GM12878 (cell line): ENCODE measurements at regions not wholly inside any gene's neighbourhood (a gene's known extent, or its start where the extent isn't known, plus 50 kb on each side); places are given as distances from the start of the nearest gene placed in this dataset.

Experiments used
- ATAC-seq: fragments of 200-7000 bp; cut with Tn5 transposase; 3 replicates; pipeline ENCODE4 v1.9.1; 2020; ENCODE audit warnings: mild to moderate bottlenecking, moderate library complexity
- BruUV-seq: library from RNA; stranded (reverse); fragments of 400-500 nt; replicated peaks from 2 replicates; lab custom pipeline; 2021; lab: Mats Ljungman, UMichigan
- CTCF ChIA-PET: fragments of 300-600 bp; sonication (Branson Sonifier 250); formaldehyde crosslinking; extraction: SDS; loops from one replicate; lab custom pipeline; 2021; ENCODE audit warnings: inconsistent platforms; lab: Yijun Ruan, JAX
- POLR2A ChIA-PET: fragments of 350-600 bp; formaldehyde crosslinking; extraction: SDS; loops from one replicate; lab custom pipeline; 2021; ENCODE audit warnings: inconsistent platforms; lab: Charles Lee
- RAD21 ChIA-PET: fragments of 300-600 bp; sonication (Branson Sonifier 250); formaldehyde crosslinking; loops from one replicate; lab custom pipeline; 2023; ENCODE audit warnings: antibody characterized with exemption; ENCODE audit not compliant: unreplicated experiment; lab: Charles Lee
- SMC1A ChIA-PET: fragments of 300-600 bp; sonication (Branson Sonifier 250); formaldehyde crosslinking; loops from one replicate; lab custom pipeline; 2023; ENCODE audit not compliant: unreplicated experiment, uncharacterized antibody; lab: Charles Lee
- DNase-seq: peaks from one replicate; pipeline ENCODE4 v3.0.0-alpha.2; 2011; ENCODE audit warnings: low read depth, low spot score
- FAIRE-seq: peaks from 3 replicates; lab custom pipeline; 2011; peaks lifted over from hg19 to GRCh38; lab: Jason Lieb, UNC
- H2AFZ ChIP-seq: 2 replicates; pipeline ENCODE4 v1.6.0; 2011; ENCODE audit warnings: low read depth, low read length, control low read depth; ENCODE audit not compliant: control insufficient read depth
- H3K27ac ChIP-seq: 2 replicates; pipeline ENCODE4 v1.5.1; 2011; ENCODE audit warnings: control low read depth; ENCODE audit not compliant: control insufficient read depth, insufficient read depth
- H3K27me3 ChIP-seq, 2 experiments: replicated peaks in 1 of 2; 2 replicates each; pipeline versions ENCODE4 v1.6.0 to v1.6.1; 2011; ENCODE audit warnings: low read length in 1 of 2; ENCODE audit not compliant: control insufficient read depth in 2 of 2, insufficient read depth in 2 of 2
- H3K36me3 ChIP-seq, 2 experiments: 2 replicates each; pipeline ENCODE4 v1.5.1; 2011; ENCODE audit warnings: low read length in 1 of 2; ENCODE audit not compliant: control insufficient read depth in 2 of 2, insufficient read depth in 2 of 2
- H3K4me1 ChIP-seq: 2 replicates; pipeline ENCODE4 v1.6.1; 2011; ENCODE audit warnings: mild to moderate bottlenecking, low read length, moderate library complexity, mixed read lengths; ENCODE audit not compliant: control insufficient read depth, insufficient read depth
- H3K4me2 ChIP-seq: 2 replicates; pipeline ENCODE4 v1.6.0; 2011; ENCODE audit warnings: control low read depth; ENCODE audit not compliant: control insufficient read depth, insufficient read depth
- H3K4me3 ChIP-seq: fragments of 200-600 bp; sonication (generic); 2 replicates; pipeline ENCODE4 v1.5.1; 2016
- H3K79me2 ChIP-seq: 2 replicates; pipeline ENCODE4 v1.6.0; 2011; ENCODE audit warnings: low read length; ENCODE audit not compliant: control insufficient read depth, insufficient read depth
- H3K9ac ChIP-seq: 2 replicates; pipeline ENCODE4 v1.8.0; 2011; ENCODE audit warnings: low read length, control low read depth, mixed read lengths; ENCODE audit not compliant: control insufficient read depth, insufficient read depth
- H3K9me3 ChIP-seq: replicated peaks from 3 replicates; pipeline ENCODE4 v1.5.1; 2011; ENCODE audit warnings: mild to moderate bottlenecking, low read length; ENCODE audit not compliant: control insufficient read depth, insufficient read depth
- H4K20me1 ChIP-seq: 2 replicates; pipeline ENCODE4 v1.6.0; 2011; ENCODE audit not compliant: control insufficient read depth, insufficient read depth
- ASH2L ChIP-seq: fragments of 300-600, 200-600 bp; sonication (generic); IDR thresholded peaks from 2 replicates; pipeline ENCODE4 v1.6.1; 2017; ENCODE audit warnings: low read depth, mild to moderate bottlenecking, borderline replicate concordance
- CBFB ChIP-seq: IDR thresholded peaks from 2 replicates; pipeline ENCODE4 v1.6.1; 2016; ENCODE audit warnings: antibody characterized with exemption, low read depth
- CREM ChIP-seq: IDR thresholded peaks from 2 replicates; pipeline ENCODE4 v1.6.1; 2014; ENCODE audit warnings: antibody characterized with exemption, low read depth
- FOS ChIP-seq: IDR thresholded peaks from 3 replicates; pipeline ENCODE4 v1.6.1; 2011; ENCODE audit warnings: borderline replicate concordance; ENCODE audit not compliant: insufficient read length; ENCODE audit errors: extremely low read depth
- LARP7 ChIP-seq: fragments of 450-650 bp; IDR thresholded peaks from 2 replicates; pipeline ENCODE4 v1.6.1; 2017; ENCODE audit warnings: mild to moderate bottlenecking
- MXI1 ChIP-seq: fragments of 150-350 bp; IDR thresholded peaks from 2 replicates; pipeline ENCODE4 v1.6.1; 2011; ENCODE audit warnings: low read depth, mild to moderate bottlenecking, inconsistent platforms, low read length, improper control_type of control experiment
- NRF1 ChIP-seq: conservative IDR thresholded peaks from 2 replicates; pipeline ENCODE4 v1.6.1; 2011; ENCODE audit warnings: mild to moderate bottlenecking, low read depth, low read length, improper control_type of control experiment
- POLR2A ChIP-seq: IDR thresholded peaks from 2 replicates; pipeline ENCODE4 v1.6.1; 2011; ENCODE audit warnings: low read depth, mild to moderate bottlenecking, low read length
- POU2F2 ChIP-seq: IDR thresholded peaks from 3 replicates; pipeline ENCODE4 v1.6.1; 2011; ENCODE audit warnings: low read depth, mild to moderate bottlenecking, low read length, borderline replicate concordance
- RAD51 ChIP-seq: fragments of 450-650 bp; IDR thresholded peaks from 2 replicates; pipeline ENCODE4 v1.6.1; 2016; ENCODE audit warnings: moderate library complexity, mild to moderate bottlenecking, inconsistent platforms
- RCOR1 ChIP-seq: conservative IDR thresholded peaks from 2 replicates; pipeline ENCODE4 v1.6.1; 2012; ENCODE audit warnings: low read depth, low read length, improper control_type of control experiment
- RUNX3 ChIP-seq: IDR thresholded peaks from 2 replicates; pipeline ENCODE4 v1.6.1; 2012; ENCODE audit warnings: low read length, inconsistent platforms
- SIN3A ChIP-seq: IDR thresholded peaks from 2 replicates; pipeline ENCODE4 v1.6.1; 2012; ENCODE audit warnings: low read depth, low read length, improper control_type of control experiment
- STAT3 ChIP-seq: IDR thresholded peaks from 2 replicates; pipeline ENCODE4 v1.6.1; 2011; ENCODE audit warnings: low read depth, low read length, improper control_type of control experiment
- ZNF217 ChIP-seq: fragments of 450-650 bp; IDR thresholded peaks from 2 replicates; pipeline ENCODE4 v1.6.1; 2017; ENCODE audit warnings: antibody characterized with exemption, mild to moderate bottlenecking
- WGBS: methylation state at CpG from one replicate; pipeline ENCODE4 v1.1.6; 2016; ENCODE audit warnings: low lambda C conversion rate; ENCODE audit not compliant: insufficient replicate concordance, insufficient coverage; ENCODE audit errors: missing lambda C conversion rate; 5-methylcytosine and 5-hydroxymethylcytosine counted together
- in situ Hi-C: fragments of 300-500 bp; cut with MboI; formaldehyde crosslinking; loops from 9 replicates; pipeline ENCODE4 v1.14.3; 2018; ENCODE audit warnings: mixed read lengths
- intact Hi-C: fragments of 100-400 bp; cut with micrococcal nuclease; formaldehyde crosslinking; loops from one replicate; pipeline ENCODE4 v1.14.2; 2022; ENCODE audit not compliant: unreplicated experiment
- TF ChIP-seq, protein P1 (sequence below): fragments of 450-650 bp; IDR thresholded peaks from 2 replicates; pipeline ENCODE4 v1.6.1; 2017; ENCODE audit warnings: borderline replicate concordance
- TF ChIP-seq, protein P2 (sequence below): fragments of 450-650 bp; formaldehyde crosslinking; IDR thresholded peaks from 2 replicates; pipeline ENCODE4 v1.5.0; 2022; ENCODE audit warnings: mild to moderate bottlenecking, missing genetic modification characterization
- TF ChIP-seq, protein P3 (sequence below): fragments of 150-350 bp; IDR thresholded peaks from 2 replicates; pipeline ENCODE4 v1.6.1; 2014; ENCODE audit warnings: mild to moderate bottlenecking, low read depth, low read length
- TF ChIP-seq, protein P4 (sequence below): IDR thresholded peaks from 2 replicates; pipeline ENCODE4 v1.6.1; 2011; ENCODE audit warnings: borderline replicate concordance, low read depth, mild to moderate bottlenecking, moderate library complexity, low read length; ENCODE audit not compliant: insufficient read depth, poor library complexity, severe bottlenecking

DNA sequence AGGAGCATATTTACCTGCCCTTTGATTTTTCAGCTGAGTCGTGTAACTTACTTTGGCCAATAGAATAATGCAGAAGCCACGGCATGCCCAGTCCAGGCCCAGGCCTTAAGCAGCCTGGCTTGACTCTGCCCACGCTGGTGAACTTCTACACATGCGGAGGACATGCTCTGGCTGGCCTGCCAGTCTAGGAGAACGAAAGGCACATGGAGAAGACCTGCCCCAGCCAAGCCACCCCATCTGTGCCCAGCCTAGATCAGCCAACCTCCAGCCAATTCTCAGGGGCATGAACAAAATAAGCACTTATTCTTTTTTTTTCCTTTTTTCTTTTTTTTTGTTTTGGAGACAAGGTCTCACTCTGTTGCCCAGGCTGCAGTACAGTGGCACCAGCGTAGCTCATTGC is 112.7 kb upstream of the NANOS1 start:
- ChIA-PET CTCF (no interaction called here), RAD21 (no interaction called here)

More for the DNA sequence above, 112.7 kb upstream of the NANOS1 start:
- Histone ChIP-seq H3K9ac (no peak overlapping the region), H3K4me2 (no peak overlapping the region), H3K27ac (no peak overlapping the region), H3K27me3 (no peaks in the 10 kb centered on the region), H3K79me2 (no peaks in the 10 kb centered on the region), H4K20me1 (no peaks in the 10 kb centered on the region), H3K4me1 (no peaks in the 10 kb centered on the region), H3K9me3 (no peaks in the 10 kb centered on the region), H3K36me3 (no peaks in the 10 kb centered on the region), H2AFZ (no peak overlapping the region), H3K4me3 (no peak overlapping the region)
- ATAC-seq (no peak), DNase-seq (no peak), FAIRE-seq (no peak)
- in situ Hi-C loops (no loop called here), intact Hi-C loops (no loop called here)
- TF ChIP-seq NRF1 (no peak), ZNF217 (no peak), FOS (no peak), ASH2L (no peak), LARP7 (no peak), RUNX3 (no peak), SIN3A (no peak), STAT3 (no peak), POLR2A (no peak), RAD51 (no peak), CBFB (no peak), POU2F2 (no peak), RCOR1 (no peak), CREM (no peak), MXI1 (no peak)
- TF ChIP-seq, protein P1, sequence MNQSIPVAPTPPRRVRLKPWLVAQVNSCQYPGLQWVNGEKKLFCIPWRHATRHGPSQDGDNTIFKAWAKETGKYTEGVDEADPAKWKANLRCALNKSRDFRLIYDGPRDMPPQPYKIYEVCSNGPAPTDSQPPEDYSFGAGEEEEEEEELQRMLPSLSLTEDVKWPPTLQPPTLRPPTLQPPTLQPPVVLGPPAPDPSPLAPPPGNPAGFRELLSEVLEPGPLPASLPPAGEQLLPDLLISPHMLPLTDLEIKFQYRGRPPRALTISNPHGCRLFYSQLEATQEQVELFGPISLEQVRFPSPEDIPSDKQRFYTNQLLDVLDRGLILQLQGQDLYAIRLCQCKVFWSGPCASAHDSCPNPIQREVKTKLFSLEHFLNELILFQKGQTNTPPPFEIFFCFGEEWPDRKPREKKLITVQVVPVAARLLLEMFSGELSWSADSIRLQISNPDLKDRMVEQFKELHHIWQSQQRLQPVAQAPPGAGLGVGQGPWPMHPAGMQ, result no peak
- TF ChIP-seq, protein P2, sequence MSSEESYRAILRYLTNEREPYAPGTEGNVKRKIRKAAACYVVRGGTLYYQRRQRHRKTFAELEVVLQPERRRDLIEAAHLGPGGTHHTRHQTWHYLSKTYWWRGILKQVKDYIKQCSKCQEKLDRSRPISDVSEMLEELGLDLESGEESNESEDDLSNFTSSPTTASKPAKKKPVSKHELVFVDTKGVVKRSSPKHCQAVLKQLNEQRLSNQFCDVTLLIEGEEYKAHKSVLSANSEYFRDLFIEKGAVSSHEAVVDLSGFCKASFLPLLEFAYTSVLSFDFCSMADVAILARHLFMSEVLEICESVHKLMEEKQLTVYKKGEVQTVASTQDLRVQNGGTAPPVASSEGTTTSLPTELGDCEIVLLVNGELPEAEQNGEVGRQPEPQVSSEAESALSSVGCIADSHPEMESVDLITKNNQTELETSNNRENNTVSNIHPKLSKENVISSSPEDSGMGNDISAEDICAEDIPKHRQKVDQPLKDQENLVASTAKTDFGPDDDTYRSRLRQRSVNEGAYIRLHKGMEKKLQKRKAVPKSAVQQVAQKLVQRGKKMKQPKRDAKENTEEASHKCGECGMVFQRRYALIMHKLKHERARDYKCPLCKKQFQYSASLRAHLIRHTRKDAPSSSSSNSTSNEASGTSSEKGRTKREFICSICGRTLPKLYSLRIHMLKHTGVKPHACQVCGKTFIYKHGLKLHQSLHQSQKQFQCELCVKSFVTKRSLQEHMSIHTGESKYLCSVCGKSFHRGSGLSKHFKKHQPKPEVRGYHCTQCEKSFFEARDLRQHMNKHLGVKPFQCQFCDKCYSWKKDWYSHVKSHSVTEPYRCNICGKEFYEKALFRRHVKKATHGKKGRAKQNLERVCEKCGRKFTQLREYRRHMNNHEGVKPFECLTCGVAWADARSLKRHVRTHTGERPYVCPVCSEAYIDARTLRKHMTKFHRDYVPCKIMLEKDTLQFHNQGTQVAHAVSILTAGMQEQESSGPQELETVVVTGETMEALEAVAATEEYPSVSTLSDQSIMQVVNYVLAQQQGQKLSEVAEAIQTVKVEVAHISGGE (CRISPR knock-in tag), result no peak
- TF ChIP-seq, protein P3, sequence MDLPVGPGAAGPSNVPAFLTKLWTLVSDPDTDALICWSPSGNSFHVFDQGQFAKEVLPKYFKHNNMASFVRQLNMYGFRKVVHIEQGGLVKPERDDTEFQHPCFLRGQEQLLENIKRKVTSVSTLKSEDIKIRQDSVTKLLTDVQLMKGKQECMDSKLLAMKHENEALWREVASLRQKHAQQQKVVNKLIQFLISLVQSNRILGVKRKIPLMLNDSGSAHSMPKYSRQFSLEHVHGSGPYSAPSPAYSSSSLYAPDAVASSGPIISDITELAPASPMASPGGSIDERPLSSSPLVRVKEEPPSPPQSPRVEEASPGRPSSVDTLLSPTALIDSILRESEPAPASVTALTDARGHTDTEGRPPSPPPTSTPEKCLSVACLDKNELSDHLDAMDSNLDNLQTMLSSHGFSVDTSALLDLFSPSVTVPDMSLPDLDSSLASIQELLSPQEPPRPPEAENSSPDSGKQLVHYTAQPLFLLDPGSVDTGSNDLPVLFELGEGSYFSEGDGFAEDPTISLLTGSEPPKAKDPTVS, result no peak
- TF ChIP-seq, protein P4, sequence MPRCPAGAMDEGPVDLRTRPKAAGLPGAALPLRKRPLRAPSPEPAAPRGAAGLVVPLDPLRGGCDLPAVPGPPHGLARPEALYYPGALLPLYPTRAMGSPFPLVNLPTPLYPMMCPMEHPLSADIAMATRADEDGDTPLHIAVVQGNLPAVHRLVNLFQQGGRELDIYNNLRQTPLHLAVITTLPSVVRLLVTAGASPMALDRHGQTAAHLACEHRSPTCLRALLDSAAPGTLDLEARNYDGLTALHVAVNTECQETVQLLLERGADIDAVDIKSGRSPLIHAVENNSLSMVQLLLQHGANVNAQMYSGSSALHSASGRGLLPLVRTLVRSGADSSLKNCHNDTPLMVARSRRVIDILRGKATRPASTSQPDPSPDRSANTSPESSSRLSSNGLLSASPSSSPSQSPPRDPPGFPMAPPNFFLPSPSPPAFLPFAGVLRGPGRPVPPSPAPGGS, result no peak
- POLR2A ChIA-PET, result no interaction called here
- 17% methylated on average over 6 of the region's 6 CpGs for WGBS
- SMC1A ChIA-PET, result no interaction called here
- BruUV-seq, result no TSS peak
